ENCODE measurements at regions not wholly inside any gene's neighbourhood (a gene's known extent, or its start where the extent isn't known, plus 50 kb on each side); places are given as distances from the start of the nearest gene placed in this dataset.
"Not testable (repeated sequence)": the region's sequence is repeated elsewhere in the genome, so short reads cannot be mapped to it uniquely, and the experiment has no call there.

GRCh38 chr17:36695710-36696109 is 94.3 kb downstream of the MRM1 start:
- DNase-seq (ENCODE audit: low spot score) = not testable (repeated sequence)

GRCh38 chr17:36696805-36697204 is 95.4 kb downstream of the MRM1 start:
- no peak for DNase-seq (ENCODE audit: low spot score)

- DNase-seq (ENCODE audit: low spot score) = no peak
Observed at GRCh38 chr17:36697903-36698530, 96.6 kb downstream of the MRM1 start.

GRCh38 chr17:36701429-36702099 is 100.2 kb downstream of the MRM1 start:
- DNase-seq (ENCODE audit: low spot score) = no peak

GRCh38 chr17:36702636-36703035 is 101.3 kb downstream of the MRM1 start:
- DNase-seq (ENCODE audit: low spot score) = no peak

GRCh38 chr17:36703860-36704266 is 102.5 kb downstream of the MRM1 start:
- peak; percentile 53 for DNase-seq (ENCODE audit: low spot score)

- no peak for DNase-seq (ENCODE audit: low spot score)
Observed at GRCh38 chr17:36705283-36705795, 104.0 kb downstream of the MRM1 start.

- DNase-seq (ENCODE audit: low spot score) = peak; percentile 60
Observed at GRCh38 chr17:36705874-36706731, 104.7 kb downstream of the MRM1 start.

GRCh38 chr17:36707904-36708303 is 106.5 kb downstream of the MRM1 start:
- DNase-seq (ENCODE audit: low spot score) = no peak

GRCh38 chr17:36714789-36715188 is 113.4 kb downstream of the MRM1 start:
- no peak for DNase-seq (ENCODE audit: low spot score)

GRCh38 chr17:36715951-36716350 is 114.6 kb downstream of the MRM1 start:
- no peak for DNase-seq (ENCODE audit: low spot score)

- no peak for DNase-seq (ENCODE audit: low spot score)
Observed at GRCh38 chr17:36717088-36717487, 115.7 kb downstream of the MRM1 start.

- DNase-seq (ENCODE audit: low spot score) = no peak
Observed at GRCh38 chr17:36720131-36720530, 118.7 kb downstream of the MRM1 start.

GRCh38 chr17:36721560-36722120 is 120.3 kb downstream of the MRM1 start:
- peak; percentile 30 for DNase-seq (ENCODE audit: low spot score)

GRCh38 chr17:36722121-36722902 is 120.9 kb downstream of the MRM1 start:
- peak; percentile 56 for DNase-seq (ENCODE audit: low spot score)

GRCh38 chr17:36722903-36723263 is 121.5 kb downstream of the MRM1 start:
- no peak for DNase-seq (ENCODE audit: low spot score)

GRCh38 chr17:36723459-36724025 is 122.2 kb downstream of the MRM1 start:
- no peak for DNase-seq (ENCODE audit: low spot score)

- no peak for DNase-seq (ENCODE audit: low spot score)
Observed at GRCh38 chr17:36726199-36726598, 124.8 kb downstream of the MRM1 start.

- DNase-seq (ENCODE audit: low spot score) = peak; percentile 47
Observed at GRCh38 chr17:36727052-36727451, 125.7 kb downstream of the MRM1 start.

- no peak for DNase-seq (ENCODE audit: low spot score)
Observed at GRCh38 chr17:36727577-36727976, 126.2 kb downstream of the MRM1 start.

Measured in hematopoietic multipotent progenitor cell treated with erythropoietin and hydrocortisone succinate and interleukin-3 and kit ligand, for 15 days (in vitro differentiated cells).